Tibial artery (tissue), 4 donors: ENCODE measurements at regions not wholly inside any gene's neighbourhood (a gene's known extent, or its start where the extent isn't known, plus 50 kb on each side); places are given as distances from the start of the nearest gene placed in this dataset.

ENCODE experiments used
- DNase-seq, 2 donors: peaks; one replicate each; pipeline ENCODE4 v3.0.0-alpha.2; 2019
- H3K27ac ChIP-seq, 2 donors: fragments of 200-600 bp; sonication (generic) in 1 of 2; 1 replicate in 1 of 2; 2 replicates in 1 of 2; pipeline ENCODE4 v1.5.1; 2018 to 2019; ENCODE audit warnings: mild to moderate bottlenecking in 1 of 2
- H3K27me3 ChIP-seq, 2 donors: fragments of 200-600 bp; sonication (generic) in 1 of 2; one replicate each; pipeline versions ENCODE4 v1.5.1 to v1.6.0; 2016 to 2019
- H3K36me3 ChIP-seq, 3 donors: fragments of 200-600 bp; sonication (generic) in 2 of 3; one replicate each; pipeline ENCODE4 v1.5.1; 2016 to 2019; ENCODE audit warnings: mild to moderate bottlenecking in 2 of 3
- H3K4me1 ChIP-seq, 4 donors: fragments of 200-600 bp; sonication (generic) in 2 of 4; 1 replicate in 3 of 4; 2 replicates in 1 of 4; pipeline ENCODE4 v1.5.1; 2016 to 2019
- H3K4me3 ChIP-seq, 2 donors: fragments of 200-600 bp; sonication (generic) in 1 of 2; 1 replicate in 1 of 2; 2 replicates in 1 of 2; pipeline ENCODE4 v1.5.1; 2018 to 2019; ENCODE audit warnings: mild to moderate bottlenecking in 2 of 2
- H3K9me3 ChIP-seq, 3 donors: fragments of 200-600 bp; sonication (generic) in 1 of 3; one replicate each; pipeline ENCODE4 v1.5.1; 2016 to 2019
- CTCF ChIP-seq, 2 experiments: fragments of 200-600 bp in 1 of 2; fragments of 450-650 bp in 1 of 2; IDR thresholded peaks; one replicate each; pipeline ENCODE4 v1.5.1; 2017 to 2019; ENCODE audit warnings: antibody characterized with exemption in 2 of 2, mild to moderate bottlenecking in 1 of 2, moderate library complexity in 1 of 2
- intact Hi-C: fragments of 100-400 bp; cut with DNase I; formaldehyde crosslinking; loops from one replicate; pipeline ENCODE4 v1.15.0; 2023; ENCODE audit warnings: low total_unique reads

GRCh38 chr5:174971210-174971609, 246.8 kb downstream of the MSX2 start:
- Histone ChIP-seq H3K27ac (no peak overlapping the region), H3K27me3 (no peaks in the 10 kb centered on the region), H3K9me3 (peaks cover 0 to 26% (median 19%) of the 10 kb centered on the region in 3 donors), H3K36me3 (no peaks in the 10 kb centered on the region), H3K4me1 (no peaks in the 10 kb centered on the region), H3K4me3 (no peak overlapping the region)
- no peak for DNase-seq
- intact Hi-C loops, result no loop called here
- TF ChIP-seq CTCF (IDR thresholded peaks at IDR 0.05), result no peak

- Histone ChIP-seq H3K9me3 (peaks cover 0 to 32% (median 25%) of the 10 kb centered on the region in 3 donors), H3K4me1 (no peaks in the 10 kb centered on the region), H3K27ac (no peak overlapping the region), H3K27me3 (no peaks in the 10 kb centered on the region), H3K4me3 (no peak overlapping the region), H3K36me3 (no peaks in the 10 kb centered on the region)
- DNase-seq, result no peak
- TF ChIP-seq CTCF (IDR thresholded peaks at IDR 0.05), result no peak
- intact Hi-C loops, result no loop called here
These were observed 246.1 kb downstream of the MSX2 start for GRCh38 chr5:174970502-174970901.

GRCh38 chr5:174953871-174954270, 229.5 kb downstream of the MSX2 start:
- TF ChIP-seq CTCF (IDR thresholded peaks at IDR 0.05), result no peak
- Histone ChIP-seq H3K27me3 (peaks cover 0 to 22% of the 10 kb centered on the region in 2 donors), H3K27ac (no peak overlapping the region), H3K36me3 (no peaks in the 10 kb centered on the region), H3K4me3 (no peak overlapping the region), H3K9me3 (peaks cover 0 to 5% (median 0%) of the 10 kb centered on the region in 3 donors), H3K4me1 (no peaks in the 10 kb centered on the region)
- DNase-seq, result no peak
- intact Hi-C loops, result no loop called here

- Histone ChIP-seq H3K4me1 (no peaks in the 10 kb centered on the region), H3K9me3 (no peaks in the 10 kb centered on the region), H3K36me3 (no peaks in the 10 kb centered on the region), H3K27ac (no peak overlapping the region), H3K27me3 (peaks cover 0 to 26% of the 10 kb centered on the region in 2 donors), H3K4me3 (no peak overlapping the region)
- intact Hi-C loops, result loop anchor here (2.0 kb wide), 1 partner anchor 494 kb away; the partner anchor contains the start of gene DRD1
- peak; percentile 80 to 84 for TF ChIP-seq CTCF (IDR thresholded peaks at IDR 0.05)
- peak in 1 of 2 donors; percentile 72 for DNase-seq
These were observed 226.9 kb downstream of the MSX2 start for GRCh38 chr5:174951151-174951780.

- H3K4me1 ChIP-seq, result no peaks in the 10 kb centered on the region
- no peaks in the 10 kb centered on the region for H3K9me3 ChIP-seq
- no peak overlapping the region for H3K27ac ChIP-seq
- TF ChIP-seq CTCF (IDR thresholded peaks at IDR 0.05), result no peak
- intact Hi-C loops, result no loop called here
- no peaks in the 10 kb centered on the region for H3K36me3 ChIP-seq
- no peak for DNase-seq
- no peak overlapping the region for H3K4me3 ChIP-seq
- peaks cover 0 to 27% of the 10 kb centered on the region in 2 donors for H3K27me3 ChIP-seq
These were observed 223.2 kb downstream of the MSX2 start for GRCh38 chr5:174947548-174947947.
